A549 (cell line): ENCODE measurements at regions not wholly inside any gene's neighbourhood (a gene's known extent, or its start where the extent isn't known, plus 50 kb on each side); places are given as distances from the start of the nearest gene placed in this dataset.

Experiments used
- ATAC-seq, 2 experiments: fragments of 200-7000 bp in 1 of 2; fragments of >200 bp in 1 of 2; cut with Nextera tagmentation in 1 of 2; cut with Tn5 transposase in 1 of 2; 3 replicates each; pipeline versions ENCODE4 v1.8.0 to v1.9.1; 2018 to 2020; ENCODE audit warnings: mild to moderate bottlenecking in 1 of 2, moderate library complexity in 1 of 2
- CTCF ChIA-PET: fragments of 300-600 bp; sonication (Branson Sonifier 250); formaldehyde crosslinking; extraction: SDS; loops from one replicate; lab custom pipeline; 2021; ENCODE audit warnings: antibody characterized with exemption, inconsistent platforms; lab: Yijun Ruan, JAX
- POLR2A ChIA-PET: fragments of 350-600 bp; formaldehyde crosslinking; extraction: SDS; loops from one replicate; lab custom pipeline; 2021; ENCODE audit warnings: antibody characterized with exemption, inconsistent platforms; lab: Yijun Ruan, JAX
- DNase-seq, 2 experiments: peaks; one replicate each; pipeline versions ENCODE4 v3.0.0 to v3.0.0-alpha.2; 2011 to 2016; ENCODE audit warnings: low read depth in 1 of 2, low spot score in 1 of 2
- FAIRE-seq: peaks from 2 replicates; lab custom pipeline; 2011; peaks lifted over from hg19 to GRCh38; lab: Jason Lieb, UNC
- H3K27ac ChIP-seq, 2 experiments: fragments of >200 bp; sonication (Bioruptor Twin); formaldehyde crosslinking; 3 replicates each; pipeline ENCODE4 v1.5.1; 2016 to 2017
- H3K4me1 ChIP-seq: fragments of >200 bp; sonication (Bioruptor Twin); formaldehyde crosslinking; 3 replicates; pipeline ENCODE4 v1.6.1; 2016
- H3K4me2 ChIP-seq: fragments of >200 bp; sonication (Bioruptor Twin); formaldehyde crosslinking; 3 replicates; pipeline ENCODE4 v1.6.1; 2016
- H3K4me3 ChIP-seq: fragments of >200 bp; sonication (Bioruptor Twin); formaldehyde crosslinking; 3 replicates; pipeline ENCODE4 v1.5.1; 2016
- H3K9me3 ChIP-seq: fragments of >200 bp; sonication (Bioruptor Twin); formaldehyde crosslinking; 3 replicates; pipeline ENCODE4 v1.6.1; 2016
- BHLHE40 ChIP-seq: IDR thresholded peaks from 2 replicates; pipeline ENCODE4 v1.6.1; 2012; ENCODE audit warnings: low read depth, low read length, inconsistent platforms
- CBX2 ChIP-seq: fragments of 200-600 bp; sonication (generic); IDR thresholded peaks from 2 replicates; pipeline ENCODE4 v1.6.1; 2016; ENCODE audit warnings: low read depth, mild to moderate bottlenecking, borderline replicate concordance
- CBX8 ChIP-seq: fragments of 200-600 bp; sonication (generic); IDR thresholded peaks from 2 replicates; pipeline ENCODE4 v1.6.1; 2016
- CHD2 ChIP-seq: fragments of 150-350 bp; IDR thresholded peaks from 2 replicates; pipeline ENCODE4 v1.6.1; 2014; ENCODE audit warnings: low read length; ENCODE audit not compliant: partially characterized antibody
- E2F6 ChIP-seq: IDR thresholded peaks from 2 replicates; pipeline ENCODE4 v1.6.1; 2012; ENCODE audit warnings: low read depth, borderline replicate concordance
- EHMT2 ChIP-seq: fragments of 200-600 bp; sonication (generic); IDR thresholded peaks from 2 replicates; pipeline ENCODE4 v1.6.1; 2016; ENCODE audit warnings: antibody characterized with exemption, low read depth, mild to moderate bottlenecking, moderate library complexity
- EP300 ChIP-seq, 2 experiments: fragments of >200 bp; sonication (Bioruptor Twin); formaldehyde crosslinking; IDR thresholded peaks; 2 replicates in 1 of 2; 3 replicates in 1 of 2; pipeline ENCODE4 v1.6.1; 2016 to 2017
- FOSB ChIP-seq: fragments of 250-450 bp; sonication (Bioruptor Pico); IDR thresholded peaks from 2 replicates; pipeline ENCODE4 v1.5.0; 2020; ENCODE audit warnings: mild to moderate bottlenecking, moderate library complexity
- FOXS1 ChIP-seq: fragments of 250-450 bp; sonication (Bioruptor Pico); IDR thresholded peaks from 2 replicates; pipeline ENCODE4 v1.5.0; 2020; ENCODE audit warnings: mild to moderate bottlenecking, moderate library complexity
- GATA3 ChIP-seq: IDR thresholded peaks from 2 replicates; pipeline ENCODE4 v1.6.1; 2012; ENCODE audit warnings: borderline replicate concordance
- JUN ChIP-seq, 2 experiments: fragments of >200 bp; sonication (Bioruptor Twin); formaldehyde crosslinking; IDR thresholded peaks; 2 replicates in 1 of 2; 3 replicates in 1 of 2; pipeline ENCODE4 v1.6.1; 2016 to 2017
- JUNB ChIP-seq: fragments of >200 bp; sonication (Bioruptor Twin); formaldehyde crosslinking; IDR thresholded peaks from 2 replicates; pipeline ENCODE4 v1.6.1; 2016
- KDM5A ChIP-seq: fragments of 200-600 bp; sonication (generic); IDR thresholded peaks from 2 replicates; pipeline ENCODE4 v1.6.1; 2016; ENCODE audit warnings: antibody characterized with exemption, mild to moderate bottlenecking
- NFE2L2 ChIP-seq: fragments of 150-350 bp; conservative IDR thresholded peaks from 2 replicates; pipeline ENCODE4 v1.6.1; 2014; ENCODE audit warnings: low read length
- NPAS2 ChIP-seq: fragments of 250-450 bp; sonication (Bioruptor Pico); IDR thresholded peaks from 2 replicates; pipeline ENCODE4 v1.8.0; 2022; ENCODE audit warnings: mild to moderate bottlenecking, moderate library complexity, borderline replicate concordance
- PBX3 ChIP-seq: IDR thresholded peaks from 2 replicates; pipeline ENCODE4 v1.6.1; 2012
- POLR2A ChIP-seq: IDR thresholded peaks from 2 replicates; pipeline ENCODE4 v1.6.1; 2012; ENCODE audit warnings: mild to moderate bottlenecking, low read length
- POLR2AphosphoS2 ChIP-seq: conservative IDR thresholded peaks from 2 replicates; pipeline ENCODE4 v1.6.1; 2012; ENCODE audit warnings: low read length, improper control_type of control experiment, inconsistent platforms
- RCOR1 ChIP-seq: fragments of 150-350 bp; IDR thresholded peaks from 2 replicates; pipeline ENCODE4 v1.6.1; 2014; ENCODE audit warnings: antibody characterized with exemption, low read length, low read depth
- RNF2 ChIP-seq: fragments of 200-600 bp; sonication (generic); IDR thresholded peaks from 2 replicates; pipeline ENCODE4 v1.6.1; 2016; ENCODE audit warnings: low read depth, mild to moderate bottlenecking, antibody characterized with exemption, moderate library complexity, borderline replicate concordance
- SMC3 ChIP-seq: fragments of >200 bp; sonication (Bioruptor Twin); formaldehyde crosslinking; IDR thresholded peaks from 3 replicates; pipeline ENCODE4 v1.6.1; 2018; ENCODE audit warnings: inconsistent platforms
- USF2 ChIP-seq: fragments of 450-650 bp; IDR thresholded peaks from 2 replicates; pipeline ENCODE4 v1.6.1; 2014; ENCODE audit warnings: antibody characterized with exemption
- WGBS: methylation state at CpG from one replicate; pipeline ENCODE4 v1.1.6; 2017; ENCODE audit errors: missing lambda C conversion rate; 5-methylcytosine and 5-hydroxymethylcytosine counted together

GRCh38 chr6:144728804-144729203 lies 443.7 kb downstream of the UTRN start:
- 94% methylated on average over 4 of the region's 4 CpGs for WGBS
- CTCF ChIA-PET, result no interaction called here

GRCh38 chr6:144729502-144729901 lies 444.4 kb downstream of the UTRN start:
- DNase-seq (no peak), FAIRE-seq (no peak), ATAC-seq (no peak)
- H3K4me2 ChIP-seq, result no peak overlapping the region
- no peaks in the 10 kb centered on the region for H3K4me1 ChIP-seq
- H3K4me3 ChIP-seq, result no peak overlapping the region
- no peaks in the 10 kb centered on the region for H3K9me3 ChIP-seq
- CTCF ChIA-PET, result no interaction called here
- 96% methylated on average over 3 of the region's 3 CpGs for WGBS
- no peak for TF ChIP-seq NPAS2 (CRISPR knock-in tag)
- no peak for TF ChIP-seq POLR2AphosphoS2
- TF ChIP-seq NFE2L2, result no peak
- TF ChIP-seq CHD2, result no peak
- TF ChIP-seq JUN (IDR thresholded peaks at IDR 0.05), result no peak
- TF ChIP-seq KDM5A, result no peak
- no peak for TF ChIP-seq JUNB
- TF ChIP-seq FOXS1 (CRISPR knock-in tag), result no peak
- TF ChIP-seq SMC3, result no peak
- TF ChIP-seq USF2, result no peak
- no peak for TF ChIP-seq GATA3
- TF ChIP-seq RCOR1, result no peak
- TF ChIP-seq RNF2, result no peak
- TF ChIP-seq BHLHE40, result no peak
- no peak for TF ChIP-seq CBX2
- TF ChIP-seq EP300 (IDR thresholded peaks at IDR 0.05), result no peak
- no peak for TF ChIP-seq EHMT2
- TF ChIP-seq, all 56 proteins: peak for 0
- POLR2A ChIA-PET, result no interaction called here
- H3K27ac ChIP-seq, result no peak overlapping the region

More at GRCh38 chr6:144728804-144729203, 443.7 kb downstream of the UTRN start:
- Histone ChIP-seq H3K27ac (no peak overlapping the region), H3K4me3 (no peak overlapping the region), H3K4me2 (no peak overlapping the region), H3K9me3 (no peaks in the 10 kb centered on the region), H3K4me1 (no peaks in the 10 kb centered on the region)
- POLR2A ChIA-PET, result no interaction called here
- ATAC-seq (no peak), FAIRE-seq (no peak), DNase-seq (no peak)
- TF ChIP-seq NPAS2 (CRISPR knock-in tag) (no peak), E2F6 (no peak), POLR2A (no peak), PBX3 (no peak), CBX8 (no peak)

GRCh38 chr6:144730088-144730645 lies 445.0 kb downstream of the UTRN start:
- Histone ChIP-seq H3K9me3 (no peaks in the 10 kb centered on the region), H3K4me1 (no peaks in the 10 kb centered on the region), H3K4me2 (no peak overlapping the region), H3K27ac (no peak overlapping the region), H3K4me3 (no peak overlapping the region)
- TF ChIP-seq FOSB (CRISPR knock-in tag), result no peak
- no peak for DNase-seq
- 94% methylated on average over 5 of the region's 5 CpGs for WGBS
- ChIA-PET CTCF (no interaction called here), POLR2A (no interaction called here)
- ATAC-seq, result no peak
- no peak for FAIRE-seq
